Neuronal stem cell (in vitro differentiated cells): ENCODE measurements at regions not wholly inside any gene's neighbourhood (a gene's known extent, or its start where the extent isn't known, plus 50 kb on each side); places are given as distances from the start of the nearest gene placed in this dataset.

Experiments
- DNase-seq: peaks from one replicate; pipeline ENCODE4 v3.0.0-alpha.2; 2013; ENCODE audit warnings: low spot score
- H2AFZ ChIP-seq: one replicate; pipeline ENCODE4 v1.6.1; 2013; ENCODE audit warnings: mild to moderate bottlenecking, low read length, inconsistent platforms
- H2AK5ac ChIP-seq: 2 replicates; pipeline ENCODE4 v1.6.1; 2013; ENCODE audit warnings: low read depth, mild to moderate bottlenecking, inconsistent platforms, low read length, moderate library complexity, mixed read lengths
- H2BK120ac ChIP-seq: 2 replicates; pipeline ENCODE4 v1.6.1; 2013; ENCODE audit warnings: low read depth, mild to moderate bottlenecking, inconsistent platforms, low read length, moderate library complexity, mixed read lengths
- H2BK12ac ChIP-seq: one replicate; pipeline ENCODE4 v1.6.1; 2013; ENCODE audit warnings: low read length, inconsistent platforms
- H2BK15ac ChIP-seq: 2 replicates; pipeline ENCODE4 v1.6.1; 2013; ENCODE audit warnings: mild to moderate bottlenecking, low read length, inconsistent platforms, mixed read lengths
- H2BK5ac ChIP-seq: one replicate; pipeline ENCODE4 v1.6.1; 2013; ENCODE audit warnings: inconsistent platforms, mild to moderate bottlenecking, low read length, moderate library complexity
- H3K14ac ChIP-seq: one replicate; pipeline ENCODE4 v1.6.1; 2013; ENCODE audit warnings: low read length, inconsistent platforms
- H3K18ac ChIP-seq: 2 replicates; pipeline ENCODE4 v1.6.1; 2013; ENCODE audit warnings: low read length, inconsistent platforms
- H3K23ac ChIP-seq: 2 replicates; pipeline ENCODE4 v1.6.1; 2013; ENCODE audit warnings: low read depth, mild to moderate bottlenecking, mixed read lengths, low read length, inconsistent platforms; ENCODE audit not compliant: poor library complexity
- H3K27ac ChIP-seq: replicated peaks from 3 replicates; pipeline ENCODE4 v1.5.1; 2013; ENCODE audit warnings: low read length, inconsistent platforms
- H3K27me3 ChIP-seq, 3 experiments: 2 replicates each; pipeline ENCODE4 v1.6.1; 2013; ENCODE audit warnings: low read length in 3 of 3, mild to moderate bottlenecking in 2 of 3, inconsistent platforms in 1 of 3, low read depth in 1 of 3, mixed read lengths in 1 of 3, moderate library complexity in 1 of 3; ENCODE audit not compliant: control insufficient read depth in 3 of 3, insufficient read depth in 3 of 3
- H3K36me3 ChIP-seq, 2 donors: replicated peaks in 1 of 2; 2 replicates each; pipeline ENCODE4 v1.6.1; 2013; ENCODE audit warnings: low read length in 2 of 2; ENCODE audit not compliant: control insufficient read depth in 2 of 2, insufficient read depth in 2 of 2
- H3K4ac ChIP-seq: 2 replicates; pipeline ENCODE4 v1.6.1; 2013; ENCODE audit warnings: inconsistent platforms, mild to moderate bottlenecking, low read length, moderate library complexity
- H3K4me1 ChIP-seq, 2 donors: 1 replicate in 1 of 2; 2 replicates in 1 of 2; pipeline ENCODE4 v1.6.1; 2013; ENCODE audit warnings: low read length in 2 of 2, low read depth in 1 of 2; ENCODE audit not compliant: control insufficient read depth in 2 of 2, insufficient read depth in 1 of 2
- H3K4me2 ChIP-seq: one replicate; pipeline ENCODE4 v1.6.1; 2013; ENCODE audit warnings: mild to moderate bottlenecking, low read length, inconsistent platforms; ENCODE audit not compliant: insufficient read depth, poor library complexity, severe bottlenecking
- H3K4me3 ChIP-seq, 2 donors: 2 replicates each; pipeline ENCODE4 v1.5.1; 2013; ENCODE audit warnings: low read length in 2 of 2, mild to moderate bottlenecking in 2 of 2, inconsistent platforms in 1 of 2, moderate library complexity in 1 of 2
- H3K79me1 ChIP-seq: one replicate; pipeline ENCODE4 v1.6.1; 2013; ENCODE audit warnings: low read depth, mild to moderate bottlenecking, inconsistent platforms, low read length, moderate library complexity
- H3K9ac ChIP-seq: one replicate; pipeline ENCODE4 v1.6.1; 2013; ENCODE audit warnings: mild to moderate bottlenecking, low read depth, low read length, inconsistent platforms; ENCODE audit not compliant: poor library complexity
- H3K9me3 ChIP-seq, 2 donors: replicated peaks in 1 of 2; 2 replicates each; pipeline versions ENCODE3 to v1.6.1; 2013; ENCODE audit warnings: low read length in 2 of 2, mild to moderate bottlenecking in 2 of 2, inconsistent platforms in 1 of 2, low read depth in 1 of 2, mixed read lengths in 1 of 2, moderate library complexity in 1 of 2; ENCODE audit not compliant: control insufficient read depth in 2 of 2, insufficient read depth in 1 of 2
- H4K8ac ChIP-seq: one replicate; pipeline ENCODE4 v1.6.1; 2013; ENCODE audit warnings: low read depth, mild to moderate bottlenecking, inconsistent platforms, low read length, moderate library complexity
- H4K91ac ChIP-seq: one replicate; pipeline ENCODE4 v1.6.1; 2013; ENCODE audit warnings: low read length, low read depth, mild to moderate bottlenecking, inconsistent platforms; ENCODE audit not compliant: poor library complexity
- WGBS, 2 donors: extraction: QIAGEN DNeasy Blood & Tissue Kit; methylation state at CpG; one replicate each; pipeline ENCODE4 v1.1.7; 2013; ENCODE audit warnings: missing lambda C conversion rate in 2 of 2, mixed read lengths in 1 of 2; ENCODE audit not compliant: insufficient read length in 2 of 2, insufficient replicate concordance in 1 of 2; ENCODE audit errors: extremely low coverage in 2 of 2; 5-methylcytosine and 5-hydroxymethylcytosine counted together

- Histone ChIP-seq H3K9ac (no peak overlapping the region), H2BK5ac (no peak overlapping the region), H3K4ac (no peak overlapping the region), H3K4me3 (no peak overlapping the region), H3K27ac (no peak overlapping the region), H3K36me3 (no peaks in the 10 kb centered on the region), H3K14ac (no peak overlapping the region), H4K91ac (no peak overlapping the region), H2BK15ac (no peak overlapping the region), H4K8ac (no peak overlapping the region), H3K79me1 (no peaks in the 10 kb centered on the region), H2BK12ac (no peak overlapping the region), H3K4me1 (no peaks in the 10 kb centered on the region), H3K4me2 (no peak overlapping the region), H2BK120ac (no peak overlapping the region), H3K9me3 (no peaks in the 10 kb centered on the region), H2AK5ac (no peak overlapping the region), H3K27me3 (peaks cover 0 to 7% (median 0%) of the 10 kb centered on the region in 3 experiments), H3K23ac (no peak overlapping the region), H3K18ac (peak overlapping the region; percentile 17), H2AFZ (no peak overlapping the region)
- no CpG with 5 or more reads among the region's 6 CpGs for WGBS, 2 donors
- no peak for DNase-seq
These were observed 79.5 kb upstream of the ADRA1D start for GRCh38 chr20:4328541-4328940.

GRCh38 chr20:4327956-4328355 lies 78.9 kb upstream of the ADRA1D start:
- H3K9me3 ChIP-seq = no peaks in the 10 kb centered on the region
- H3K27me3 ChIP-seq = peaks cover 0 to 10% (median 0%) of the 10 kb centered on the region in 3 experiments
- H3K23ac ChIP-seq = no peak overlapping the region
- no CpG with 5 or more reads among the region's 4 CpGs for WGBS, 2 donors
- no peak overlapping the region for H3K9ac ChIP-seq
- H2BK12ac ChIP-seq = no peak overlapping the region
- no peak overlapping the region for H3K4me3 ChIP-seq
- no peak overlapping the region for H2BK120ac ChIP-seq
- H3K36me3 ChIP-seq = no peaks in the 10 kb centered on the region
- H2AFZ ChIP-seq = no peak overlapping the region
- no peak overlapping the region for H3K4me2 ChIP-seq
- H3K18ac ChIP-seq = no peak overlapping the region
- no peak overlapping the region for H4K91ac ChIP-seq
- no peak overlapping the region for H2BK15ac ChIP-seq
- no peak for DNase-seq
- H2BK5ac ChIP-seq = no peak overlapping the region
- no peak overlapping the region for H3K27ac ChIP-seq
- H2AK5ac ChIP-seq = no peak overlapping the region
- no peak overlapping the region for H3K14ac ChIP-seq
- H4K8ac ChIP-seq = no peak overlapping the region
- no peaks in the 10 kb centered on the region for H3K79me1 ChIP-seq
- no peaks in the 10 kb centered on the region for H3K4me1 ChIP-seq
- no peak overlapping the region for H3K4ac ChIP-seq

- no peak for DNase-seq
- Histone ChIP-seq H4K91ac (no peak overlapping the region), H3K4me3 (no peak overlapping the region), H2AFZ (no peak overlapping the region), H3K27ac (no peak overlapping the region), H2BK5ac (no peak overlapping the region), H3K4ac (no peak overlapping the region), H2AK5ac (no peak overlapping the region), H3K27me3 (peaks cover 0 to 10% (median 0%) of the 10 kb centered on the region in 3 experiments), H4K8ac (no peak overlapping the region), H3K79me1 (no peaks in the 10 kb centered on the region), H3K23ac (no peak overlapping the region), H3K9me3 (no peaks in the 10 kb centered on the region), H3K14ac (no peak overlapping the region), H3K36me3 (no peaks in the 10 kb centered on the region), H2BK15ac (no peak overlapping the region), H2BK120ac (no peak overlapping the region), H3K9ac (no peak overlapping the region), H3K4me2 (no peak overlapping the region), H3K4me1 (no peaks in the 10 kb centered on the region), H3K18ac (no peak overlapping the region), H2BK12ac (no peak overlapping the region)
- WGBS, 2 donors = no CpG with 5 or more reads among the region's 4 CpGs
These were observed 77.3 kb upstream of the ADRA1D start for GRCh38 chr20:4326195-4327065.

- H3K23ac ChIP-seq = no peak overlapping the region
- H3K36me3 ChIP-seq = peaks cover 0 to 1% of the 10 kb centered on the region in 2 donors
- H2AFZ ChIP-seq = no peak overlapping the region
- H3K27me3 ChIP-seq = peaks cover 0 to 10% (median 0%) of the 10 kb centered on the region in 3 experiments
- no peak for DNase-seq
- H4K91ac ChIP-seq = no peak overlapping the region
- no peak overlapping the region for H2BK5ac ChIP-seq
- H3K4me2 ChIP-seq = no peak overlapping the region
- H3K4me1 ChIP-seq = no peaks in the 10 kb centered on the region
- H3K4ac ChIP-seq = no peak overlapping the region
- H3K27ac ChIP-seq = no peak overlapping the region
- no CpG with 5 or more reads among the region's 8 CpGs for WGBS, 2 donors
- no peak overlapping the region for H3K18ac ChIP-seq
- H2AK5ac ChIP-seq = no peak overlapping the region
- H3K9me3 ChIP-seq = no peaks in the 10 kb centered on the region
- H3K79me1 ChIP-seq = no peaks in the 10 kb centered on the region
- no peak overlapping the region for H2BK15ac ChIP-seq
- no peak overlapping the region for H4K8ac ChIP-seq
- H3K14ac ChIP-seq = no peak overlapping the region
- no peak overlapping the region for H2BK12ac ChIP-seq
- no peak overlapping the region for H3K4me3 ChIP-seq
- H2BK120ac ChIP-seq = no peak overlapping the region
- H3K9ac ChIP-seq = no peak overlapping the region
These were observed 76.6 kb upstream of the ADRA1D start for GRCh38 chr20:4325548-4326187.
